GM23338 (cell line): ENCODE measurements at regions not wholly inside any gene's neighbourhood (a gene's known extent, or its start where the extent isn't known, plus 50 kb on each side); places are given as distances from the start of the nearest gene placed in this dataset.

ENCODE experiments used
- EZH2 ChIP-seq: fragments of 200-600 bp; sonication (generic); IDR thresholded peaks from one replicate; pipeline ENCODE4 v1.8.0; 2017; ENCODE audit warnings: antibody characterized with exemption, mild to moderate bottlenecking, low read depth; ENCODE audit not compliant: unreplicated experiment
- EZH2phosphoT487 ChIP-seq: fragments of 200-600 bp; sonication (generic); IDR thresholded peaks from one replicate; pipeline ENCODE4 v1.8.1; 2018; ENCODE audit warnings: antibody characterized with exemption; ENCODE audit not compliant: unreplicated experiment
- NANOG ChIP-seq: IDR thresholded peaks from 2 replicates; pipeline ENCODE4 v1.6.1; 2016; ENCODE audit warnings: antibody characterized with exemption, borderline replicate concordance
- TF ChIP-seq, protein P1 (sequence below), 2 experiments: fragments of 200-600 bp in 1 of 2; sonication (generic) in 1 of 2; conservative IDR thresholded peaks; 2 replicates each; pipeline versions ENCODE4 v1.5.1 to v1.6.1; 2016 to 2017; ENCODE audit warnings: antibody characterized with exemption in 2 of 2, low read depth in 2 of 2, mild to moderate bottlenecking in 2 of 2, moderate library complexity in 1 of 2

DNA sequence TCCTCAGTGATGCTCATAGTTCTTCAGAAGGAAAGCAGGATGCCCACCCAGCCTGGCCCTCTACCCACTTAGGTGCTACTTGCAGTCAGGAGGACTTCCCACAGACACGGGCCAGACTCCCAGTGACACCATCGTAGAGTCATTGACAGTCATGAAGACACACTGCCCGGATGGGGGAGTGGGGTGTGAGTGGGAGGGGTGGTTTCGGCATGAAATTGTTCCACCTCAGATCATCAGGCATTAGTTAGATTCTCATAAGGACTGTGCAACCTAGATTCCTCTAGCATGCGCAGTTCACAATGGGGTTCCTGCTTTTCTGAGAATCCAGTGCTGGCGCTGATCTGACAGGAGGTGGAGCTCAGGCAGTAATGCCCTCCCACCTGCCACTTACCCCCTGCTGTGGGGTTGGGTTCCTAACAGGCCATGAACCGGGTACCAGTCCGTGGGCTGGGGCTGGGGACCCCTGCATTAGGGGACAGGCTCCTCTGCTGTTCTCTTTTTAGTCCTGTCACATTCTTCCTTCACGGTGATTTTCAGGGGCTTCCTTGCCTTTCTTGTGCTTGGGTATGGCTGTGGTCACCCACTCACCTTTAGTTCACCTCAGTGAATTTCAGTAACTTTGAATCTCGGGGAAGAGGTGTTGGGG, 88.2 kb upstream of the ANKRD55 start:
- TF ChIP-seq, protein P1, sequence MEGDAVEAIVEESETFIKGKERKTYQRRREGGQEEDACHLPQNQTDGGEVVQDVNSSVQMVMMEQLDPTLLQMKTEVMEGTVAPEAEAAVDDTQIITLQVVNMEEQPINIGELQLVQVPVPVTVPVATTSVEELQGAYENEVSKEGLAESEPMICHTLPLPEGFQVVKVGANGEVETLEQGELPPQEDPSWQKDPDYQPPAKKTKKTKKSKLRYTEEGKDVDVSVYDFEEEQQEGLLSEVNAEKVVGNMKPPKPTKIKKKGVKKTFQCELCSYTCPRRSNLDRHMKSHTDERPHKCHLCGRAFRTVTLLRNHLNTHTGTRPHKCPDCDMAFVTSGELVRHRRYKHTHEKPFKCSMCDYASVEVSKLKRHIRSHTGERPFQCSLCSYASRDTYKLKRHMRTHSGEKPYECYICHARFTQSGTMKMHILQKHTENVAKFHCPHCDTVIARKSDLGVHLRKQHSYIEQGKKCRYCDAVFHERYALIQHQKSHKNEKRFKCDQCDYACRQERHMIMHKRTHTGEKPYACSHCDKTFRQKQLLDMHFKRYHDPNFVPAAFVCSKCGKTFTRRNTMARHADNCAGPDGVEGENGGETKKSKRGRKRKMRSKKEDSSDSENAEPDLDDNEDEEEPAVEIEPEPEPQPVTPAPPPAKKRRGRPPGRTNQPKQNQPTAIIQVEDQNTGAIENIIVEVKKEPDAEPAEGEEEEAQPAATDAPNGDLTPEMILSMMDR (conservative IDR thresholded peaks at IDR 0.05; ENCODE audit: low read depth in 2 of 2) = no peak
- no peak for TF ChIP-seq EZH2
- TF ChIP-seq EZH2phosphoT487 = no peak
- TF ChIP-seq NANOG = no peak
